ENCODE measurements at regions not wholly inside any gene's neighbourhood (a gene's known extent, or its start where the extent isn't known, plus 50 kb on each side); places are given as distances from the start of the nearest gene placed in this dataset.

DNA sequence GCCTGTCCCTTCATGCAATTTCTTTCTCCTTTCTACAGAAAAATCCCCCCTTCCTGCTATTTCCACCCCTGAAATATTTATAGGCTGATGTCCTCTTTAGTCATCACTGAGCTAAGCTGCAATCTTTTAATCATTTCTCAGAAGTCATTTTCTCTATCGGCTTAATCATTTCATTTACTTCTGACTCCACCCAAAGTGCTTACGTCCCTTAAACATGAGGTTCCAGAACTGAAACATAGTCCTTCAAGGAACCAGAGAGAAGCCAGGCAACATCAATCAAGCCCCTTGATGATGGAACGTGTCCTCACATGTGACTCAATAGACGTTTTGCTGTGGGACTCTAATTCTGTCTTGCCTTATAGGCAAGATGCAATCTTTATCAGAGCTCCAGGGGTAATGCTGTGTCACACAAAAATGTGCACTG, 148.7 kb upstream of the KRR1 start:
- TF ChIP-seq, protein P1, sequence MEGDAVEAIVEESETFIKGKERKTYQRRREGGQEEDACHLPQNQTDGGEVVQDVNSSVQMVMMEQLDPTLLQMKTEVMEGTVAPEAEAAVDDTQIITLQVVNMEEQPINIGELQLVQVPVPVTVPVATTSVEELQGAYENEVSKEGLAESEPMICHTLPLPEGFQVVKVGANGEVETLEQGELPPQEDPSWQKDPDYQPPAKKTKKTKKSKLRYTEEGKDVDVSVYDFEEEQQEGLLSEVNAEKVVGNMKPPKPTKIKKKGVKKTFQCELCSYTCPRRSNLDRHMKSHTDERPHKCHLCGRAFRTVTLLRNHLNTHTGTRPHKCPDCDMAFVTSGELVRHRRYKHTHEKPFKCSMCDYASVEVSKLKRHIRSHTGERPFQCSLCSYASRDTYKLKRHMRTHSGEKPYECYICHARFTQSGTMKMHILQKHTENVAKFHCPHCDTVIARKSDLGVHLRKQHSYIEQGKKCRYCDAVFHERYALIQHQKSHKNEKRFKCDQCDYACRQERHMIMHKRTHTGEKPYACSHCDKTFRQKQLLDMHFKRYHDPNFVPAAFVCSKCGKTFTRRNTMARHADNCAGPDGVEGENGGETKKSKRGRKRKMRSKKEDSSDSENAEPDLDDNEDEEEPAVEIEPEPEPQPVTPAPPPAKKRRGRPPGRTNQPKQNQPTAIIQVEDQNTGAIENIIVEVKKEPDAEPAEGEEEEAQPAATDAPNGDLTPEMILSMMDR (IDR thresholded peaks at IDR 0.05; ENCODE audit: low read depth, low read length, missing input control): no peak
- TF ChIP-seq GABPA (IDR thresholded peaks at IDR 0.05 in 1 of 2, conservative IDR thresholded peaks at IDR 0.05 in 1 of 2): no peak
- TF ChIP-seq, protein P2, sequence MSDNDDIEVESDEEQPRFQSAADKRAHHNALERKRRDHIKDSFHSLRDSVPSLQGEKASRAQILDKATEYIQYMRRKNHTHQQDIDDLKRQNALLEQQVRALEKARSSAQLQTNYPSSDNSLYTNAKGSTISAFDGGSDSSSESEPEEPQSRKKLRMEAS (IDR thresholded peaks at IDR 0.05): no peak
- TF ChIP-seq, protein P3, sequence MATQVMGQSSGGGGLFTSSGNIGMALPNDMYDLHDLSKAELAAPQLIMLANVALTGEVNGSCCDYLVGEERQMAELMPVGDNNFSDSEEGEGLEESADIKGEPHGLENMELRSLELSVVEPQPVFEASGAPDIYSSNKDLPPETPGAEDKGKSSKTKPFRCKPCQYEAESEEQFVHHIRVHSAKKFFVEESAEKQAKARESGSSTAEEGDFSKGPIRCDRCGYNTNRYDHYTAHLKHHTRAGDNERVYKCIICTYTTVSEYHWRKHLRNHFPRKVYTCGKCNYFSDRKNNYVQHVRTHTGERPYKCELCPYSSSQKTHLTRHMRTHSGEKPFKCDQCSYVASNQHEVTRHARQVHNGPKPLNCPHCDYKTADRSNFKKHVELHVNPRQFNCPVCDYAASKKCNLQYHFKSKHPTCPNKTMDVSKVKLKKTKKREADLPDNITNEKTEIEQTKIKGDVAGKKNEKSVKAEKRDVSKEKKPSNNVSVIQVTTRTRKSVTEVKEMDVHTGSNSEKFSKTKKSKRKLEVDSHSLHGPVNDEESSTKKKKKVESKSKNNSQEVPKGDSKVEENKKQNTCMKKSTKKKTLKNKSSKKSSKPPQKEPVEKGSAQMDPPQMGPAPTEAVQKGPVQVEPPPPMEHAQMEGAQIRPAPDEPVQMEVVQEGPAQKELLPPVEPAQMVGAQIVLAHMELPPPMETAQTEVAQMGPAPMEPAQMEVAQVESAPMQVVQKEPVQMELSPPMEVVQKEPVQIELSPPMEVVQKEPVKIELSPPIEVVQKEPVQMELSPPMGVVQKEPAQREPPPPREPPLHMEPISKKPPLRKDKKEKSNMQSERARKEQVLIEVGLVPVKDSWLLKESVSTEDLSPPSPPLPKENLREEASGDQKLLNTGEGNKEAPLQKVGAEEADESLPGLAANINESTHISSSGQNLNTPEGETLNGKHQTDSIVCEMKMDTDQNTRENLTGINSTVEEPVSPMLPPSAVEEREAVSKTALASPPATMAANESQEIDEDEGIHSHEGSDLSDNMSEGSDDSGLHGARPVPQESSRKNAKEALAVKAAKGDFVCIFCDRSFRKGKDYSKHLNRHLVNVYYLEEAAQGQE (IDR thresholded peaks at IDR 0.05): no peak

Data from liver (tissue), 3 donors.